Epithelial cell of esophagus (primary cell): ENCODE measurements at regions not wholly inside any gene's neighbourhood (a gene's known extent, or its start where the extent isn't known, plus 50 kb on each side); places are given as distances from the start of the nearest gene placed in this dataset.

ENCODE experiments used
- DNase-seq: peaks from one replicate; pipeline ENCODE4 v3.0.0; 2010; ENCODE audit warnings: low read depth
- H3K4me3 ChIP-seq: 2 replicates; pipeline ENCODE4 v1.5.1; 2011; ENCODE audit warnings: mild to moderate bottlenecking, low read length, control low read depth
- TF ChIP-seq, protein P1 (sequence below): IDR thresholded peaks from 2 replicates; pipeline ENCODE4 v1.5.1; 2011; ENCODE audit warnings: low read depth, mild to moderate bottlenecking, low read length, control low read depth, inconsistent platforms; ENCODE audit not compliant: insufficient read depth; ENCODE audit errors: missing control alignments

DNA sequence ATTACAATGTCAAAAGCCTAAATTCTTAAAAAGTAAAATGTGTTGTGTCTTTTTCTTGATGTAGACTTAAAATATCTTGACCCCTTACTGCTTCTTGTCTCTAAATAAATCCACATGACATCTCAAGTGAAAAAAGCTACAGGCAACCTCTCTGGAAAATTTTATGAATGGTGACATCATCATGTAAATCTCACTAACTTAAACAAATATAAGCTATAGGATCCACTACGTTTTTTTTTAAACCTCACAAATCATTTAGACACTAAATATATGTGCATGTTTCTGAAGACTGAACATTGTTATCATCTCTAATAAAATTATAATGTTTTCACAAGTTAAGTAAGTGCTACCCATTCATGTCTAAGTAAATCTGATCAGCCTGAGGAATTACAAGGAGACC lies 793.7 kb upstream of the PRR20A start:
- no peak for DNase-seq
- TF ChIP-seq, protein P1, sequence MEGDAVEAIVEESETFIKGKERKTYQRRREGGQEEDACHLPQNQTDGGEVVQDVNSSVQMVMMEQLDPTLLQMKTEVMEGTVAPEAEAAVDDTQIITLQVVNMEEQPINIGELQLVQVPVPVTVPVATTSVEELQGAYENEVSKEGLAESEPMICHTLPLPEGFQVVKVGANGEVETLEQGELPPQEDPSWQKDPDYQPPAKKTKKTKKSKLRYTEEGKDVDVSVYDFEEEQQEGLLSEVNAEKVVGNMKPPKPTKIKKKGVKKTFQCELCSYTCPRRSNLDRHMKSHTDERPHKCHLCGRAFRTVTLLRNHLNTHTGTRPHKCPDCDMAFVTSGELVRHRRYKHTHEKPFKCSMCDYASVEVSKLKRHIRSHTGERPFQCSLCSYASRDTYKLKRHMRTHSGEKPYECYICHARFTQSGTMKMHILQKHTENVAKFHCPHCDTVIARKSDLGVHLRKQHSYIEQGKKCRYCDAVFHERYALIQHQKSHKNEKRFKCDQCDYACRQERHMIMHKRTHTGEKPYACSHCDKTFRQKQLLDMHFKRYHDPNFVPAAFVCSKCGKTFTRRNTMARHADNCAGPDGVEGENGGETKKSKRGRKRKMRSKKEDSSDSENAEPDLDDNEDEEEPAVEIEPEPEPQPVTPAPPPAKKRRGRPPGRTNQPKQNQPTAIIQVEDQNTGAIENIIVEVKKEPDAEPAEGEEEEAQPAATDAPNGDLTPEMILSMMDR = no peak
- no peak overlapping the region for H3K4me3 ChIP-seq

DNA sequence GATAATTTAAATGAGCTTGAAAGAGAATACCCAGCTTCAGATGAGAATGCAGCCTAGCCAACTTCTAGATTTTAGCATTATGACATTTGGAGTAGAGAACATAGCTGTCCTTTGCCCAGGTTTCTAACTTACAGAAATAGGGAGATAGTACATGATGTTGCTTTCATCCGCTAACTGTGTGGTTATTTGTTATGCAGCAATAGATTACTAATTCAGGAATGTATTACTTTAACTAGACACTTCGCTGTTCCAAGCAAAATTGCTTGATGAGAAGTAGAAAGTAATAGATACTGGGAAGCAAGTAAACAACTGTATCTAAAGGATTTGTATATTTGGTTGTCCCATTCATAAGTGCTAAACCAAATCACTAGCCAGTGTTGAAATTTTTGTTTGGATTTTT lies 790.9 kb upstream of the PRR20A start:
- DNase-seq = no peak
- no peak overlapping the region for H3K4me3 ChIP-seq
- TF ChIP-seq, protein P1 = no peak

DNA sequence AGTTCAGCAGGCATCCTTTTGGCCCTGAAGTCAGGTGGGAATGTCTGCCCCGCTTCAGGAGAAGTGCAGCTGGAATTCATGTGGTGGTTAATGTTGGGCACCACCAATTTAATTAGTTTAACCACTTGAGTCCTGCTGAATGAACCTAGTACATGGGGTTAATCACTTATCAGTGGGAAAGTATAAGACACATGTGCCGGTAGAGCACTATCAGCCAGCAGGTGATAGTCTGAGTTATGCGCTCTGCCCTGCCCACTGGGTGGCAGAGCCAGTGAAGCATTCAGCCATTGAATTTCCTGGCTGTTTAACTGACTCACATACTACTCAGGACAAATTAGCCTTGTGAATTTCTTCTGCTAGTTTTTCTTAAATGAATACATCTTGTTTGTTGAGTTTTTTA lies 789.7 kb upstream of the PRR20A start:
- no peak overlapping the region for H3K4me3 ChIP-seq
- TF ChIP-seq, protein P1 = peak; percentile 60
- peak; percentile 75 for DNase-seq

DNA sequence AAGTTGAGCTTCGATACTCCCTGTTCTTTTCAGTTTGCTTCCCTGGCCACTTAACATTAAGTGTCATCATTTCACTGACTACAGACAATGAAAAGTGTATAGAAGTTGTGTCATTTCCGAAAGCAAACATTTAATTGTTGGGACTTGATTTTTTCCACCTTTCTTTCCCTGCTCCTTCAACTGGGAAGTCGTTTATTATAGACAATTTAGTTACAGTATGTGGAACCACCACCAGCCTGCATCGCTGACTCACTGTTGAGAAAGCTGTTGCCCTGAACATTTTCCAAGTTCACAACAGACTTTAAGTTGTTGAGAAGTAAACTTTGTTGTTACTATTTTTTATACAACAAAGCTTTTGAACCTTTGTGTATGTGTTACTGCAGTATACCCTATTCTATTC lies 788.4 kb upstream of the PRR20A start:
- peak; percentile 70 for DNase-seq
- TF ChIP-seq, protein P1 = peak; percentile 8
- no peak overlapping the region for H3K4me3 ChIP-seq

DNA sequence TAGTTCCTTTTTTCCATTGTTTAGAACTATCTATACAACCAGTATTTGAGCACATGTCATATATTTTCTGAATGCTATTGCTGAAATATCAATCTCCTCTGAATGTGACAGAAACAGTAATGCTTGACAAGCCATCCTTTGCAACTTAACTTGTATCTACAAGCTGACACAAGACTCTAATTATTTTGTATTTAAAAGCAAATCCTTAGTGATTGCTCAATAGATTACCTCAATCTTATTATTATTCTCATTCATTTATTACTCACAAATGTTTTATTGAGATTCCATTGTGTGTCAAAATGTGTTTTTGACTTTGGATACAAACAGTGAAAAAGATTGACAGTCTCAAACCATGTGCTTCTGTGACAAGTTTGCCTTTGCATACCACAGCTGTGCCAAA lies 787.8 kb upstream of the PRR20A start:
- TF ChIP-seq, protein P1 = no peak
- no peak overlapping the region for H3K4me3 ChIP-seq
- DNase-seq = peak; percentile 55

DNA sequence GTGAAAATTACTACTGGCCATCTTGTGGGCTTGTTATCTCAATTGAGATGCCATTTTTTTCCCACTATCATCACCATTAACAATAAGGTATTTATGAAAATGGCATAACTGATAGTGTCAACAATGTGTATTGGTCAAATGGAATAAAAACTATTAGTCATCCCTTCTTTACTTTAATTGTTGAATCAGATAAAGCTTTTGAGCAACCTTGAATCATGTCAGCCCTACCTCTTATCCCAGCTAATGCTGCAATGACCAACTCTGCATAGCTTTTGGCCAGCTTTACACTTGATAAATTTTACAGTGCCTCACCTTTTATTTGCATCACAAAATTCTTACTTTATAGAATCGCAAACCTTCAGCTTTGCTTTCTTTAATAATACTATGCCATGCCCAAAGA lies 784.0 kb upstream of the PRR20A start:
- H3K4me3 ChIP-seq = no peak overlapping the region
- TF ChIP-seq, protein P1 = no peak
- peak; percentile 29 for DNase-seq

DNA sequence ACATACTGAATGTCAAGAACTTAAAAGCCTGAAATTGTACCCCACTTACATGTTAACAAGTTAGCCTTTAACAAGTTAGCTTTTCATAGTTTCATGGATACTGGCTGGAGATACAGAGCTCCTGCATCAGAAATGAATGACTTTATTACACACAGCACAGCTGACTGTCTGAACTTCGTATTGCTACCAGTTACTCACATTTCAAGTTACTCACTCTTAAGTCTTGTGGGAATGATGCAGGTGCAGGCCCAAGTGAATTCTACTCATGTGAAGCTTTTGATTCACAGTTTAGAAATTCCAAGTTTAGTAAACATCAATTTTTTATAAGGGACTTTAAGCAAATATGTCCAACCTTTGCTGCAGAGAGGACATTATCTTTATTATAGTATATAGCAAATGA lies 762.2 kb upstream of the PRR20A start:
- DNase-seq = peak; percentile 30
- no peak overlapping the region for H3K4me3 ChIP-seq
- TF ChIP-seq, protein P1 = no peak
